Esophagus mucosa (tissue), 1 donor: ENCODE measurements at regions not wholly inside any gene's neighbourhood (a gene's known extent, or its start where the extent isn't known, plus 50 kb on each side); places are given as distances from the start of the nearest gene placed in this dataset.

ENCODE experiments used
- ATAC-seq: fragments of 200-7000 bp; cut with Tn5 transposase; one replicate; pipeline ENCODE4 v1.9.1; 2020
- donor health status: DM: yes; HTN: yes; CAD: no.

GRCh38 chr10:106520698-106521097 lies 643.8 kb downstream of the SORCS1 start:
- ATAC-seq, result no peak

- no peak for ATAC-seq
These were observed 645.0 kb downstream of the SORCS1 start for GRCh38 chr10:106519376-106520030.

- no peak for ATAC-seq
These were observed 649.2 kb downstream of the SORCS1 start for GRCh38 chr10:106515206-106515790.

GRCh38 chr10:106513352-106513771 lies 651.1 kb downstream of the SORCS1 start:
- no peak for ATAC-seq

- ATAC-seq, result no peak
These were observed 652.6 kb downstream of the SORCS1 start for GRCh38 chr10:106511917-106512316.

GRCh38 chr10:106508950-106509349 lies 655.6 kb downstream of the SORCS1 start:
- ATAC-seq, result no peak

GRCh38 chr10:106506526-106507283 lies 657.8 kb downstream of the SORCS1 start:
- ATAC-seq, result no peak

- ATAC-seq, result no peak
These were observed 660.0 kb downstream of the SORCS1 start for GRCh38 chr10:106504536-106504935.

GRCh38 chr10:106502641-106503040 lies 661.9 kb downstream of the SORCS1 start:
- no peak for ATAC-seq

- ATAC-seq, result no peak
These were observed 663.5 kb downstream of the SORCS1 start for GRCh38 chr10:106500925-106501525.

- no peak for ATAC-seq
These were observed 664.2 kb downstream of the SORCS1 start for GRCh38 chr10:106500041-106500924.

- ATAC-seq, result no peak
These were observed 665.1 kb downstream of the SORCS1 start for GRCh38 chr10:106499448-106499847.

- no peak for ATAC-seq
These were observed 665.8 kb downstream of the SORCS1 start for GRCh38 chr10:106498675-106499074.

- no peak for ATAC-seq
These were observed 668.6 kb downstream of the SORCS1 start for GRCh38 chr10:106495931-106496330.

GRCh38 chr10:106493751-106494150 lies 670.8 kb downstream of the SORCS1 start:
- ATAC-seq, result no peak

- ATAC-seq, result no peak
These were observed 671.3 kb downstream of the SORCS1 start for GRCh38 chr10:106493226-106493625.

GRCh38 chr10:106487726-106488125 lies 676.8 kb downstream of the SORCS1 start:
- no peak for ATAC-seq

- no peak for ATAC-seq
These were observed 682.8 kb downstream of the SORCS1 start for GRCh38 chr10:106481598-106482275.

- no peak for ATAC-seq
These were observed 684.9 kb downstream of the SORCS1 start for GRCh38 chr10:106479636-106480035.

- no peak for ATAC-seq
These were observed 689.6 kb downstream of the SORCS1 start for GRCh38 chr10:106474876-106475275.

GRCh38 chr10:106473129-106473685 lies 691.3 kb downstream of the SORCS1 start:
- no peak for ATAC-seq
